ENCODE measurements at regions not wholly inside any gene's neighbourhood (a gene's known extent, or its start where the extent isn't known, plus 50 kb on each side); places are given as distances from the start of the nearest gene placed in this dataset.

DNA sequence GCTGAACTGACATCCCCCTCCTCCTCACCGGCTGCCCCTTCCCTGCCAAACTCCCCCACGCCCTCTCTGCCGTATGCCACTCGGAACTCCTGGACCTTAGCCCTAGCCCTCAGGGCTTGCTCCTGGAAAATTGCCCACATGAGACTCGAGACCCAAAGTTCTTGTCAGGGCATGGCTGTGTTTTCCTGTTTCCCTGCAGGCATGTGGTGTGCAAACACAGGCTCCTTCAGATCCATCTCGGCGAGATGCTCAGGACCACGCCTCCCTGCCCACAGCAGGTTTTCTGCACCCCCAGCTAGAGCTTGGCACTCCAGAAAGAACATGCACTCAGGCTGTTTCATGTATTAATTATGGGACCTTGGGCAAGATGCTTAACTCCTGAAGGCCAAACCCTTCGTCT is 1480.4 kb downstream of the BRD1 start:
- Histone ChIP-seq H3K4me3 (ENCODE audit: low read depth, low read length) (no peak overlapping the region), H3K27me3 (ENCODE audit: control insufficient read depth, insufficient read depth, low read length) (no peaks in the 10 kb centered on the region), H3K36me3 (ENCODE audit: control insufficient read depth, insufficient read depth, low read length) (no peaks in the 10 kb centered on the region)
- TF ChIP-seq, protein P1, sequence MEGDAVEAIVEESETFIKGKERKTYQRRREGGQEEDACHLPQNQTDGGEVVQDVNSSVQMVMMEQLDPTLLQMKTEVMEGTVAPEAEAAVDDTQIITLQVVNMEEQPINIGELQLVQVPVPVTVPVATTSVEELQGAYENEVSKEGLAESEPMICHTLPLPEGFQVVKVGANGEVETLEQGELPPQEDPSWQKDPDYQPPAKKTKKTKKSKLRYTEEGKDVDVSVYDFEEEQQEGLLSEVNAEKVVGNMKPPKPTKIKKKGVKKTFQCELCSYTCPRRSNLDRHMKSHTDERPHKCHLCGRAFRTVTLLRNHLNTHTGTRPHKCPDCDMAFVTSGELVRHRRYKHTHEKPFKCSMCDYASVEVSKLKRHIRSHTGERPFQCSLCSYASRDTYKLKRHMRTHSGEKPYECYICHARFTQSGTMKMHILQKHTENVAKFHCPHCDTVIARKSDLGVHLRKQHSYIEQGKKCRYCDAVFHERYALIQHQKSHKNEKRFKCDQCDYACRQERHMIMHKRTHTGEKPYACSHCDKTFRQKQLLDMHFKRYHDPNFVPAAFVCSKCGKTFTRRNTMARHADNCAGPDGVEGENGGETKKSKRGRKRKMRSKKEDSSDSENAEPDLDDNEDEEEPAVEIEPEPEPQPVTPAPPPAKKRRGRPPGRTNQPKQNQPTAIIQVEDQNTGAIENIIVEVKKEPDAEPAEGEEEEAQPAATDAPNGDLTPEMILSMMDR (IDR thresholded peaks at IDR 0.05; ENCODE audit: insufficient read depth, low read length, severe bottlenecking) = no peak
- no peak for FAIRE-seq
- no peak for DNase-seq (ENCODE audit: low read depth)

DNA sequence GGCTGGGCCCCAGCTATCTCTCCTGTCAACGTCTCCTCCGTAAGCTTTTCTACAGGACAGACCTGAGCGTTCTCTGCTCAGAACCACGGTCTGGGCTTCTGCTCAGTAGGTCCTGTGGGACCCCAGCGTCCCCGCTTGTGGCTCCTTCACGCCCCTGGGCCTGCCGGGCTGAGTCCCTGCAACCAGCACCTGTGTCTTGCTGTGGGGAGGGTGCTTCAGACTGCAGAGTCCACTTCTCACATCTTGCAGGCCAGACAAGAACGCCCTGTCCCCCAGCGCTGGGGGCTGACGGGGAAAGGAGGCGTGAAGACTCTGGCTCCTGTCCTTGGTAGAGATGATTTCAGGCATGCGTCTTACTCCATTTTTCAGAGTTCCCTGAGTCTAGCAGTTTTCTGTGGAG is 1480.8 kb downstream of the BRD1 start:
- FAIRE-seq (no peak), DNase-seq (ENCODE audit: low read depth) (no peak)
- TF ChIP-seq, protein P1 (IDR thresholded peaks at IDR 0.05; ENCODE audit: insufficient read depth, low read length, severe bottlenecking) = no peak
- no peak overlapping the region for H3K4me3 ChIP-seq (ENCODE audit: low read depth, low read length)
- no peaks in the 10 kb centered on the region for H3K36me3 ChIP-seq (ENCODE audit: control insufficient read depth, insufficient read depth, low read length)
- no peaks in the 10 kb centered on the region for H3K27me3 ChIP-seq (ENCODE audit: control insufficient read depth, insufficient read depth, low read length)

DNA sequence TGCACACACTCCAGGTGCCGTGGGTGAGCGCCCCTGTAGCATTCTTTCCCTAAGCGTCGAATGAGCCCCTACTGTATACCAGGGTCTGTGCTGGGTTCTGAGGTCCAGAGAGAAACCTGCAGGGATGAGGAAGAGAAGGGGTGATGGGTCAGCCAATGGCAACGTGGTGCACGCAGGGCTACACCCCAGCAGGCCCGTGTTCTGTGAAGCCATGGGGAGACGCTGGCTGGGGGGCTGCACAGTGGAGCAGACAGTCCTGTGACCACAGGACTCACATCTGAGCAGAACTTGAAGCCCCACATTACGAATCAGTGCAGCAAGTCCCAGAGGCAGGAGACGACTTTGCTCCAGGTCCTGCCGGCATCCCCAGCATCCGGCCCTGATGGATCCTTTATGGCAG is 1481.4 kb downstream of the BRD1 start:
- FAIRE-seq = no peak
- Histone ChIP-seq H3K4me3 (ENCODE audit: low read depth, low read length) (no peak overlapping the region), H3K27me3 (ENCODE audit: control insufficient read depth, insufficient read depth, low read length) (no peaks in the 10 kb centered on the region), H3K36me3 (ENCODE audit: control insufficient read depth, insufficient read depth, low read length) (no peaks in the 10 kb centered on the region)
- no peak for DNase-seq (ENCODE audit: low read depth)
- TF ChIP-seq, protein P1 (IDR thresholded peaks at IDR 0.05; ENCODE audit: insufficient read depth, low read length, severe bottlenecking) = no peak

DNA sequence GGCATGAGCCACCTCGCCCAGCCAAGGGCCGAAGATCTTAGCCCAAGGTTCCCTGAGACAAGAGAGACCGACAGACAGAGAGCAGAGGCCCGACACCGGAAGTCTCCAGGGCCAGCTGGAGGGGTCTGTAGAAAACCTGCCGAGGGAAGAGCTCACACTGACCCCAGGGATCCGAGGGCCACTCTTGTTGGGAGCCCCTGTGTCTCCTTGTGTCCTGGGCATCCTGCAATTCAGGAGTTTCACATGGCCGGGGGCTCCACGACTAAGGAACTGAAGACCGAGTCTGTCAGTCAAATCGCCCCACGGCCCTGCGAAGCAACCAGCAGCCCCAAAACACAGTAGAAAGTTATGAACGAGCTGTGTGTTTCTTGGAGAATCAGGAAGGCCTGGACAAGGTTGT is 1482.0 kb downstream of the BRD1 start:
- Histone ChIP-seq H3K36me3 (ENCODE audit: control insufficient read depth, insufficient read depth, low read length) (no peaks in the 10 kb centered on the region), H3K4me3 (ENCODE audit: low read depth, low read length) (no peak overlapping the region), H3K27me3 (ENCODE audit: control insufficient read depth, insufficient read depth, low read length) (no peaks in the 10 kb centered on the region)
- DNase-seq (ENCODE audit: low read depth) (no peak), FAIRE-seq (no peak)
- TF ChIP-seq, protein P1 (IDR thresholded peaks at IDR 0.05; ENCODE audit: insufficient read depth, low read length, severe bottlenecking) = no peak

DNA sequence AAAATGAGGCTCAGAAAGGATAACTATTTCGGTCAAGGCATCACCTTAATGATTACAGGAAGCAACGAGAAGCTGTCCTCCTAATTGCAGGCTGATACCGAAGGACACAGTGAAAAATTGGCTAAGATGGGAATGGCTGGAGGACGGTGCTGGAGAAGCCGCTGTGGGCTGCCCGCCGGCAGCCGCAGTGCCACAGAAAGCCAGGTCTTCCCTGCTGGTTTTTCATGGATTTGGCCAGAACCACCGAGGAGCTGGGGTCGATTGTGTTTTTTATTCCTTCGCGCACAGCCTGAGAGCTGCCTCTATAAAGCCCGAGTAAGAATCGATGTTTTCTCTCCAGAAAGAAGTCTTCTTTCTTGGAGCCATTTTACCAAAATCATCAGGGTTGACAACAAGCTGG is 1484.2 kb downstream of the BRD1 start:
- H3K27me3 ChIP-seq (ENCODE audit: control insufficient read depth, insufficient read depth, low read length) = no peaks in the 10 kb centered on the region
- no peaks in the 10 kb centered on the region for H3K36me3 ChIP-seq (ENCODE audit: control insufficient read depth, insufficient read depth, low read length)
- H3K4me3 ChIP-seq (ENCODE audit: low read depth, low read length) = no peak overlapping the region
- FAIRE-seq (no peak), DNase-seq (ENCODE audit: low read depth) (no peak)
- TF ChIP-seq, protein P1 (IDR thresholded peaks at IDR 0.05; ENCODE audit: insufficient read depth, low read length, severe bottlenecking) = no peak

DNA sequence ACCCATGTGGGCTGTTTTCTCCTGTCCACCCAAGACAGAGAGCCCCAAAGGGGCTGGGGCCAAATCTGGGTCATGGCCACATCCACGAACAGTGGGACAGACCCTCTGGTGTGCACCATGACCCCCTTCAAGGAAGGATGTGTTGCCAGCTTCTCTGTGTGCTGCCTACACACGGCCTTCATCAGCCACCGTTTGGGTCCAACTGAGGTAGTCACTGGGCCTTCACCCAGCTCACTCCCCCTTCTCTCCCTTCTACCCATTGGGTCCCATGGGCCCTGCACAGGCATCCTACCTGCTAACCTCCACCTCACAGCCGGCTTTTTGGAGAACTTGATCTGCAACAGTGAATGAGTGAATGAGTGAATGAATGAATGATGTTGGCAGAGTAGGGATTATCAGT is 1484.9 kb downstream of the BRD1 start:
- TF ChIP-seq, protein P1 (IDR thresholded peaks at IDR 0.05; ENCODE audit: insufficient read depth, low read length, severe bottlenecking) = no peak
- no peaks in the 10 kb centered on the region for H3K36me3 ChIP-seq (ENCODE audit: control insufficient read depth, insufficient read depth, low read length)
- DNase-seq (ENCODE audit: low read depth) (no peak), FAIRE-seq (no peak)
- H3K4me3 ChIP-seq (ENCODE audit: low read depth, low read length) = no peak overlapping the region
- no peaks in the 10 kb centered on the region for H3K27me3 ChIP-seq (ENCODE audit: control insufficient read depth, insufficient read depth, low read length)

Data from bronchial epithelial cell (primary cell).